B cell (primary cell): ENCODE measurements at regions not wholly inside any gene's neighbourhood (a gene's known extent, or its start where the extent isn't known, plus 50 kb on each side); places are given as distances from the start of the nearest gene placed in this dataset.

Source experiments
- CTCF ChIP-seq: fragments of 200-600 bp; IDR thresholded peaks from one replicate; pipeline ENCODE4 v1.8.0; 2022; ENCODE audit warnings: antibody characterized with exemption, mild to moderate bottlenecking
- EZH2 ChIP-seq: IDR thresholded peaks from 2 replicates; pipeline ENCODE4 v1.6.1; 2012; ENCODE audit warnings: borderline replicate concordance, low read depth, mild to moderate bottlenecking, moderate library complexity, low read length; ENCODE audit not compliant: insufficient read depth, poor library complexity, severe bottlenecking

- TF ChIP-seq CTCF (no peak), EZH2 (no peak)
Measured at GRCh38 chr7:10912077-10912476, 61.6 kb upstream of the PHF14 start.
